Activated B cell treated with CpG ODN at 0.5 μM for 24 hours (primary cell): ENCODE measurements at regions not wholly inside any gene's neighbourhood (a gene's known extent, or its start where the extent isn't known, plus 50 kb on each side); places are given as distances from the start of the nearest gene placed in this dataset.

Experiments
- ATAC-seq: fragments of 200-7000 bp; cut with Tn5 transposase; one replicate; pipeline ENCODE4 v1.10.0; 2021; ENCODE audit warnings: low read depth, mild to moderate bottlenecking, moderate library complexity
- CTCF ChIA-PET: fragments of 350-600 bp; sonication (Branson Sonifier 250); formaldehyde crosslinking; loops from one replicate; lab custom pipeline; 2021; ENCODE audit warnings: antibody characterized with exemption; lab: Charles Lee
- POLR2A ChIA-PET: fragments of 350-600 bp; sonication (Branson Sonifier 250); formaldehyde crosslinking; loops from one replicate; lab custom pipeline; 2021; ENCODE audit warnings: antibody characterized with exemption; lab: Charles Lee
- DNase-seq: peaks from one replicate; pipeline ENCODE4 v3.0.0; 2022
- H3K27ac Mint-ChIP-seq: one replicate; pipeline ENCODE4 v1.8.0; 2020; ENCODE audit warnings: mixed read lengths
- H3K27me3 Mint-ChIP-seq: one replicate; pipeline ENCODE4 v1.8.0; 2021; ENCODE audit warnings: mixed read lengths
- H3K36me3 Mint-ChIP-seq: one replicate; pipeline ENCODE4 v1.8.0; 2021; ENCODE audit warnings: low read depth, mixed read lengths
- H3K4me1 Mint-ChIP-seq: one replicate; pipeline ENCODE4 v1.8.0; 2021; ENCODE audit warnings: mixed read lengths
- H3K4me3 Mint-ChIP-seq: one replicate; pipeline ENCODE4 v1.8.0; 2020; ENCODE audit warnings: mild to moderate bottlenecking, mixed read lengths
- H3K9me3 Mint-ChIP-seq: one replicate; pipeline ENCODE4 v1.8.0; 2020; ENCODE audit warnings: mixed read lengths
- CTCF ChIP-seq: fragments of 200-600 bp; IDR thresholded peaks from one replicate; pipeline ENCODE4 v1.8.0; 2022; ENCODE audit warnings: antibody characterized with exemption, mild to moderate bottlenecking
- intact Hi-C: fragments of 100-400 bp; cut with micrococcal nuclease; formaldehyde crosslinking; loops from one replicate; pipeline ENCODE4 v1.15.1; 2024

- Mint-ChIP-seq H3K4me1 (peaks cover 90% of the 10 kb centered on the region), H3K27ac (peak overlapping the region; percentile 92), H3K36me3 (no peaks in the 10 kb centered on the region), H3K27me3 (no peaks in the 10 kb centered on the region), H3K4me3 (peak overlapping the region; percentile 16), H3K9me3 (no peaks in the 10 kb centered on the region)
- ATAC-seq (no peak), DNase-seq (no peak)
- intact Hi-C loops, result loop anchor here (2.0 to 5.0 kb wide), 2 partner anchors 178 to 345 kb away; no protein-coding TSS in a partner anchor
- POLR2A ChIA-PET, result no interaction called here
- TF ChIP-seq CTCF, result no peak
- CTCF ChIA-PET, result no interaction called here
These were observed 1334.6 kb downstream of the TBC1D22A start for GRCh38 chr22:48096851-48097665.

GRCh38 chr22:48096411-48096810 is 1334.0 kb downstream of the TBC1D22A start:
- no peaks in the 10 kb centered on the region for H3K36me3 Mint-ChIP-seq
- no peak overlapping the region for H3K4me3 Mint-ChIP-seq
- no peaks in the 10 kb centered on the region for H3K9me3 Mint-ChIP-seq
- peaks cover 91% of the 10 kb centered on the region for H3K4me1 Mint-ChIP-seq
- peak overlapping the region; percentile 92 for H3K27ac Mint-ChIP-seq
- H3K27me3 Mint-ChIP-seq, result no peaks in the 10 kb centered on the region
- ATAC-seq (no peak), DNase-seq (no peak)
- intact Hi-C loops, result loop anchor here (2.0 to 5.0 kb wide), 2 partner anchors 178 to 346 kb away; no protein-coding TSS in a partner anchor
- POLR2A ChIA-PET, result no interaction called here
- no peak for TF ChIP-seq CTCF
- CTCF ChIA-PET, result no interaction called here

- Mint-ChIP-seq H3K27ac (no peak overlapping the region), H3K4me1 (peaks cover 83% of the 10 kb centered on the region), H3K9me3 (no peaks in the 10 kb centered on the region), H3K27me3 (no peaks in the 10 kb centered on the region), H3K4me3 (no peak overlapping the region), H3K36me3 (no peaks in the 10 kb centered on the region)
- ChIA-PET CTCF (no interaction called here), POLR2A (interaction anchor here (0.5 kb wide), 1 partner anchor 17 kb away, joined by 3 read pairs; no protein-coding TSS in a partner anchor)
- no peak for ATAC-seq
- no peak for DNase-seq
- intact Hi-C loops, result no loop called here
- TF ChIP-seq CTCF, result no peak
These were observed 1331.5 kb downstream of the TBC1D22A start for GRCh38 chr22:48093981-48094380.

- intact Hi-C loops, result no loop called here
- DNase-seq, result no peak
These were observed 1330.4 kb downstream of the TBC1D22A start for GRCh38 chr22:48092866-48093265.

More at GRCh38 chr22:48092866-48093265, 1330.4 kb downstream of the TBC1D22A start:
- Mint-ChIP-seq H3K36me3 (no peaks in the 10 kb centered on the region), H3K9me3 (no peaks in the 10 kb centered on the region), H3K4me1 (peaks cover 72% of the 10 kb centered on the region), H3K4me3 (no peak overlapping the region), H3K27ac (no peak overlapping the region), H3K27me3 (no peaks in the 10 kb centered on the region)
- ChIA-PET POLR2A (interaction anchor here (0.8 kb wide), 1 partner anchor 25 kb away, joined by 7 read pairs; no protein-coding TSS in a partner anchor), CTCF (no interaction called here)
- ATAC-seq, result no peak
- TF ChIP-seq CTCF, result no peak
